SK-N-SH treated with all-trans-retinoic acid at 6 μM for 48 hours (cell line): ENCODE measurements at regions not wholly inside any gene's neighbourhood (a gene's known extent, or its start where the extent isn't known, plus 50 kb on each side); places are given as distances from the start of the nearest gene placed in this dataset.

Source experiments
- ARNTL ChIP-seq: fragments of 450-650 bp; formaldehyde crosslinking; IDR thresholded peaks from 2 replicates; pipeline ENCODE4 v1.5.0; 2020; ENCODE audit warnings: low read depth, mild to moderate bottlenecking, moderate library complexity, borderline replicate concordance
- CREB5 ChIP-seq: fragments of 250-450 bp; sonication (Bioruptor Pico); IDR thresholded peaks from 2 replicates; pipeline ENCODE4 v1.5.1; 2020; ENCODE audit warnings: low read depth, mild to moderate bottlenecking, moderate library complexity
- RARB ChIP-seq: fragments of 250-450 bp; sonication (Bioruptor Pico); IDR thresholded peaks from 2 replicates; pipeline ENCODE4 v1.8.0; 2021; ENCODE audit warnings: mild to moderate bottlenecking, moderate library complexity
- SNAI2 ChIP-seq: fragments of 250-450 bp; sonication (Bioruptor Pico); IDR thresholded peaks from 2 replicates; pipeline ENCODE4 v1.5.0; 2020; ENCODE audit warnings: mild to moderate bottlenecking, moderate library complexity
- TCF4 ChIP-seq: fragments of 250-450 bp; sonication (Bioruptor Pico); IDR thresholded peaks from 2 replicates; pipeline ENCODE4 v1.8.0; 2021; ENCODE audit warnings: mild to moderate bottlenecking, moderate library complexity, borderline replicate concordance
- ZFP30 ChIP-seq: fragments of 450-650 bp; formaldehyde crosslinking; IDR thresholded peaks from 2 replicates; pipeline ENCODE4 v1.5.0; 2022; ENCODE audit warnings: mild to moderate bottlenecking, moderate library complexity
- ZNF565 ChIP-seq: fragments of 450-650 bp; formaldehyde crosslinking; conservative IDR thresholded peaks from 2 replicates; pipeline ENCODE4 v1.5.0; 2020; ENCODE audit warnings: low read depth, mild to moderate bottlenecking, moderate library complexity
- TF ChIP-seq, protein P1 (sequence below): fragments of 250-450 bp; sonication (Bioruptor Pico); IDR thresholded peaks from 2 replicates; pipeline ENCODE4 v1.5.0; 2020; ENCODE audit warnings: mild to moderate bottlenecking, moderate library complexity
- TF ChIP-seq, protein P2 (sequence below): fragments of 250-450 bp; sonication (Bioruptor Pico); IDR thresholded peaks from 2 replicates; pipeline ENCODE4 v1.8.0; 2020; ENCODE audit warnings: mild to moderate bottlenecking, moderate library complexity, borderline replicate concordance

GRCh38 chr11:10387206-10388083 lies 67.6 kb upstream of the AMPD3 start:
- TF ChIP-seq TCF4 (CRISPR knock-in tag) (peak; percentile 77; the same call in 1 of the 2 replicates), ARNTL (CRISPR knock-in tag) (no peak), ZNF565 (no peak), RARB (CRISPR knock-in tag) (no peak), CREB5 (CRISPR knock-in tag) (no peak), SNAI2 (CRISPR knock-in tag) (0 out of 2 replicates have a peak, but pooled peaks have one; percentile 50), ZFP30 (no peak)
- TF ChIP-seq, protein P1, sequence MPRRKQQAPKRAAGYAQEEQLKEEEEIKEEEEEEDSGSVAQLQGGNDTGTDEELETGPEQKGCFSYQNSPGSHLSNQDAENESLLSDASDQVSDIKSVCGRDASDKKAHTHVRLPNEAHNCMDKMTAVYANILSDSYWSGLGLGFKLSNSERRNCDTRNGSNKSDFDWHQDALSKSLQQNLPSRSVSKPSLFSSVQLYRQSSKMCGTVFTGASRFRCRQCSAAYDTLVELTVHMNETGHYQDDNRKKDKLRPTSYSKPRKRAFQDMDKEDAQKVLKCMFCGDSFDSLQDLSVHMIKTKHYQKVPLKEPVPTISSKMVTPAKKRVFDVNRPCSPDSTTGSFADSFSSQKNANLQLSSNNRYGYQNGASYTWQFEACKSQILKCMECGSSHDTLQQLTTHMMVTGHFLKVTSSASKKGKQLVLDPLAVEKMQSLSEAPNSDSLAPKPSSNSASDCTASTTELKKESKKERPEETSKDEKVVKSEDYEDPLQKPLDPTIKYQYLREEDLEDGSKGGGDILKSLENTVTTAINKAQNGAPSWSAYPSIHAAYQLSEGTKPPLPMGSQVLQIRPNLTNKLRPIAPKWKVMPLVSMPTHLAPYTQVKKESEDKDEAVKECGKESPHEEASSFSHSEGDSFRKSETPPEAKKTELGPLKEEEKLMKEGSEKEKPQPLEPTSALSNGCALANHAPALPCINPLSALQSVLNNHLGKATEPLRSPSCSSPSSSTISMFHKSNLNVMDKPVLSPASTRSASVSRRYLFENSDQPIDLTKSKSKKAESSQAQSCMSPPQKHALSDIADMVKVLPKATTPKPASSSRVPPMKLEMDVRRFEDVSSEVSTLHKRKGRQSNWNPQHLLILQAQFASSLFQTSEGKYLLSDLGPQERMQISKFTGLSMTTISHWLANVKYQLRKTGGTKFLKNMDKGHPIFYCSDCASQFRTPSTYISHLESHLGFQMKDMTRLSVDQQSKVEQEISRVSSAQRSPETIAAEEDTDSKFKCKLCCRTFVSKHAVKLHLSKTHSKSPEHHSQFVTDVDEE: peak; percentile 67
- TF ChIP-seq, protein P2, sequence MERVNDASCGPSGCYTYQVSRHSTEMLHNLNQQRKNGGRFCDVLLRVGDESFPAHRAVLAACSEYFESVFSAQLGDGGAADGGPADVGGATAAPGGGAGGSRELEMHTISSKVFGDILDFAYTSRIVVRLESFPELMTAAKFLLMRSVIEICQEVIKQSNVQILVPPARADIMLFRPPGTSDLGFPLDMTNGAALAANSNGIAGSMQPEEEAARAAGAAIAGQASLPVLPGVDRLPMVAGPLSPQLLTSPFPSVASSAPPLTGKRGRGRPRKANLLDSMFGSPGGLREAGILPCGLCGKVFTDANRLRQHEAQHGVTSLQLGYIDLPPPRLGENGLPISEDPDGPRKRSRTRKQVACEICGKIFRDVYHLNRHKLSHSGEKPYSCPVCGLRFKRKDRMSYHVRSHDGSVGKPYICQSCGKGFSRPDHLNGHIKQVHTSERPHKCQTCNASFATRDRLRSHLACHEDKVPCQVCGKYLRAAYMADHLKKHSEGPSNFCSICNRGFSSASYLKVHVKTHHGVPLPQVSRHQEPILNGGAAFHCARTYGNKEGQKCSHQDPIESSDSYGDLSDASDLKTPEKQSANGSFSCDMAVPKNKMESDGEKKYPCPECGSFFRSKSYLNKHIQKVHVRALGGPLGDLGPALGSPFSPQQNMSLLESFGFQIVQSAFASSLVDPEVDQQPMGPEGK (CRISPR knock-in tag): no peak
